GM12874 (cell line): ENCODE measurements at regions not wholly inside any gene's neighbourhood (a gene's known extent, or its start where the extent isn't known, plus 50 kb on each side); places are given as distances from the start of the nearest gene placed in this dataset.

Experiments
- TF ChIP-seq, protein P1 (sequence below): IDR thresholded peaks from 2 replicates; pipeline ENCODE4 v1.5.1; 2011; ENCODE audit warnings: low read depth, mild to moderate bottlenecking, control low read depth, low read length, moderate library complexity; ENCODE audit not compliant: insufficient read depth

DNA sequence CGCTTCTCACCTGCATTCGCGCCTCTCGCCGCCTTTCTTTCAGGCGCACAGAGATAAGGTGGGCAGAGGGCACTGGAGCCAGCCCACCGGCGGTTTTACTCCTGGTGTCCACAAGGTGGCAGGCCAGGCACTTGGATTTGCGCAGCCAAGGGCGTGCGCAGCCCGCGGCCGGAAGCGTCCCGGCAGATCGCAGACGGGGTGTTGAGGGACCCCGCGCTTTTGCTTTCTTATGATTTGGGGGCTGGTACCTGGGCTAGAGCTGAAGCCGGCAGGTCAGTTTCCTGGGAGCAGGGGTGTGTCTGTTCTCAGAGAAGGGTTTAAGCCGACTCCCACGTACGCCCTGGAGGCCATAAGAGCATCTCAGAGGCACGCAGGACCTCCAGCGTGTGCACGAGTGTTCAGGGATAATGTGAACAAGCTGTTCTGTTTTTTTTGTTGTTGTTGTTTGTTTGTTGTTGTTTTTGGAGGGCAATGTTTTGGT is 305.6 kb upstream of the CXCR4 start:
- TF ChIP-seq, protein P1, sequence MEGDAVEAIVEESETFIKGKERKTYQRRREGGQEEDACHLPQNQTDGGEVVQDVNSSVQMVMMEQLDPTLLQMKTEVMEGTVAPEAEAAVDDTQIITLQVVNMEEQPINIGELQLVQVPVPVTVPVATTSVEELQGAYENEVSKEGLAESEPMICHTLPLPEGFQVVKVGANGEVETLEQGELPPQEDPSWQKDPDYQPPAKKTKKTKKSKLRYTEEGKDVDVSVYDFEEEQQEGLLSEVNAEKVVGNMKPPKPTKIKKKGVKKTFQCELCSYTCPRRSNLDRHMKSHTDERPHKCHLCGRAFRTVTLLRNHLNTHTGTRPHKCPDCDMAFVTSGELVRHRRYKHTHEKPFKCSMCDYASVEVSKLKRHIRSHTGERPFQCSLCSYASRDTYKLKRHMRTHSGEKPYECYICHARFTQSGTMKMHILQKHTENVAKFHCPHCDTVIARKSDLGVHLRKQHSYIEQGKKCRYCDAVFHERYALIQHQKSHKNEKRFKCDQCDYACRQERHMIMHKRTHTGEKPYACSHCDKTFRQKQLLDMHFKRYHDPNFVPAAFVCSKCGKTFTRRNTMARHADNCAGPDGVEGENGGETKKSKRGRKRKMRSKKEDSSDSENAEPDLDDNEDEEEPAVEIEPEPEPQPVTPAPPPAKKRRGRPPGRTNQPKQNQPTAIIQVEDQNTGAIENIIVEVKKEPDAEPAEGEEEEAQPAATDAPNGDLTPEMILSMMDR, result peak; percentile 91

DNA sequence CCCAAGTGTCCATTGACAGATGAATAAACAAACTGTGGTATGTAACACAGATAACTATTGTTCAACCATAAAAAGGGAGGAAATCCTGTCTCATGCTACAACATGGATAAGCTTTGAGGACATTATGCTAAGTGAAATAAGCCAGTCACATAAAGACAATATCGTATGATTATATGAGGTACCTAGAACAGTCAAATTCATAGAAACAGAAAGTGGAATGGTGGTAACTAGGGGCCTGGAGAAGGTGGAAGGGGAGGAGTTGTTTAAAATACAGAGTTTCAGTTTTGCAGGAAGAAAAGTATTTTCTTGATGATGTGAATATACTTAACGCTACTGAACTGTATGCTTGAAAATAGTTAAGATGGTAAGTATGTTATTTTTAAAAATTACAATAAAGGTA is 304.6 kb upstream of the CXCR4 start:
- TF ChIP-seq, protein P1, result no peak

- TF ChIP-seq, protein P1, result no peak
Measured at GRCh38 chr2:136420346-136420745, 302.4 kb upstream of the CXCR4 start.

GRCh38 chr2:136411946-136412345 is 294.0 kb upstream of the CXCR4 start:
- TF ChIP-seq, protein P1, result no peak

- TF ChIP-seq, protein P1, result no peak
Measured at GRCh38 chr2:136410673-136411072, 292.7 kb upstream of the CXCR4 start.

DNA sequence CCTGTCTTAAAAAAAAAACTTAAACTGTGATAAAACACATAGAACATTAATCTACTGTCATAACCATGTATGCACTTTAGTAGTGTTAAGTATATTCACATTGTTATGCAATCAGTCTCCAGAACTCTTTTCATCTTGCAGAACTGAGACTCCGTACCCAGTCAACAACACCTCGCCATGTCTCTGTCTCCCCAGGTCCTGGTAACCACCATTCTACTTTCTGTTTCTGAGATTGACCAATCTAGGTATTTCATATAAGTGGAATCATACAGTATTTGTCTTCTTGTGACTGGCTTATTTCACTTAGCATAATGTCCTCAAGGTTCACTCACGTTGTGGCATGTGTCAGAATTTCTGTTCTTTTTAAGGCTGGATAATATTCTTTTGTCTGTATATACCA is 290.8 kb upstream of the CXCR4 start:
- TF ChIP-seq, protein P1, result no peak

DNA sequence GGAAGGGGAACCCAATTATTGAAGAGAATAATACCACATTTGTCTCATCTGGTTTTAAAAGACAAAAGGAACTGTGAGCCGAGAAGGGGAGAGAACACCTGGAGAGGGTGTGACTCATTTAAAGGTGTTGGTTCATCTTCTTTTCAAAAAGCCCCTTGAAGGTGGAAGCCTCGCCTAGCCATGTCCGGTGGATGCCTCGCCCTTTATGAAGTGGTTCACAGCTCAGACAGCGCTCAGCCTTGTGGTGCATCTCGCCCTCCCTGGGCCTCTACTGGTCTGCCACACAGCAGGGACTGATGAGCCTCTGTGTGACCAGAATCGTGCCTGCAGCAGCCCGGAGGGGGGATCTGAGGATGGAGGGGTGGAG is 290.0 kb upstream of the CXCR4 start:
- TF ChIP-seq, protein P1, result no peak
